OCI-LY7 (cell line): ENCODE measurements at regions not wholly inside any gene's neighbourhood (a gene's known extent, or its start where the extent isn't known, plus 50 kb on each side); places are given as distances from the start of the nearest gene placed in this dataset.
"Not testable (repeated sequence)": the region's sequence is repeated elsewhere in the genome, so short reads cannot be mapped to it uniquely, and the experiment has no call there.

Source experiments
- BruUV-seq: library from RNA; stranded (reverse); fragments of 400-500 nt; replicated peaks from 2 replicates; lab custom pipeline; 2021; lab: Mats Ljungman, UMichigan
- CTCF ChIA-PET: fragments of 300-600 bp; sonication (Branson Sonifier 250); formaldehyde crosslinking; loops from one replicate; lab custom pipeline; 2022; ENCODE audit warnings: antibody characterized with exemption; ENCODE audit not compliant: unreplicated experiment; lab: Charles Lee
- POLR2A ChIA-PET: fragments of 300-600 bp; sonication (Branson Sonifier 250); formaldehyde crosslinking; loops from one replicate; lab custom pipeline; 2022; ENCODE audit warnings: antibody characterized with exemption; lab: Charles Lee
- DNase-seq: peaks from one replicate; pipeline ENCODE4 v3.0.0-alpha.2; 2015; ENCODE audit warnings: low spot score
- H2AFZ ChIP-seq: fragments of 200-600 bp; sonication (generic), shearing (Covaris generic); 2 replicates; pipeline ENCODE4 v1.6.1; 2014; ENCODE audit warnings: mild to moderate bottlenecking, antibody characterized with exemption, low read length, moderate library complexity
- H3K27ac ChIP-seq: fragments of 200-600 bp; sonication (generic); 2 replicates; pipeline ENCODE4 v1.5.1; 2014; ENCODE audit warnings: mixed run types, low read depth, mild to moderate bottlenecking, moderate library complexity, low read length, inconsistent platforms; ENCODE audit not compliant: poor library complexity, severe bottlenecking
- H3K36me3 ChIP-seq: fragments of 200-600 bp; sonication (generic); 2 replicates; pipeline ENCODE4 v1.6.1; 2014; ENCODE audit warnings: mild to moderate bottlenecking, antibody characterized with exemption, low read length, moderate library complexity, mixed read lengths; ENCODE audit not compliant: insufficient read depth
- H3K4me1 ChIP-seq: fragments of 200-600 bp; sonication (generic); 2 replicates; pipeline ENCODE4 v1.5.1; 2014; ENCODE audit warnings: mild to moderate bottlenecking, low read length; ENCODE audit not compliant: insufficient read depth, poor library complexity, severe bottlenecking
- H3K4me2 ChIP-seq: fragments of 200-600 bp; sonication (generic); 2 replicates; pipeline ENCODE4 v1.6.1; 2014; ENCODE audit warnings: mild to moderate bottlenecking, low read length
- H3K4me3 ChIP-seq: fragments of 200-600 bp; sonication (generic); 2 replicates; pipeline ENCODE4 v1.5.1; 2014; ENCODE audit warnings: mild to moderate bottlenecking, low read depth, low read length; ENCODE audit not compliant: poor library complexity, severe bottlenecking
- H3K79me2 ChIP-seq: fragments of 200-600 bp; sonication (generic); 2 replicates; pipeline ENCODE4 v1.6.1; 2016; ENCODE audit warnings: low read depth, mild to moderate bottlenecking, low read length, moderate library complexity, mixed read lengths; ENCODE audit not compliant: insufficient read depth
- H3K9me2 ChIP-seq: fragments of 200-600 bp; sonication (generic); 2 replicates; pipeline ENCODE4 v1.6.1; 2016; ENCODE audit warnings: mild to moderate bottlenecking, low read length, mixed read lengths; ENCODE audit not compliant: insufficient read depth
- H3K9me3 ChIP-seq: fragments of 200-600 bp; sonication (generic); 2 replicates; pipeline ENCODE4 v1.6.1; 2014; ENCODE audit warnings: mild to moderate bottlenecking, mixed run types, low read length, mixed read lengths
- H4K20me1 ChIP-seq: fragments of 200-600 bp; sonication (generic); 2 replicates; pipeline ENCODE4 v1.6.1; 2014; ENCODE audit warnings: mild to moderate bottlenecking, antibody characterized with exemption, low read length, moderate library complexity, mixed read lengths; ENCODE audit not compliant: insufficient read depth
- intact Hi-C: fragments of 100-400 bp; cut with micrococcal nuclease; formaldehyde crosslinking; loops from one replicate; pipeline ENCODE4 v1.10.0; 2022; ENCODE audit not compliant: unreplicated experiment

- H3K9me3 ChIP-seq, H3K4me1 ChIP-seq, H3K36me3 ChIP-seq, H2AFZ ChIP-seq, H3K4me2 ChIP-seq, DNase-seq, H3K9me2 ChIP-seq, H3K27ac ChIP-seq, H3K79me2 ChIP-seq, CTCF ChIA-PET, H4K20me1 ChIP-seq, BruUV-seq, POLR2A ChIA-PET, H3K4me3 ChIP-seq, intact Hi-C loops: not testable (repeated sequence)
Observed at GRCh38 chr2:87414795-87415570, 332.9 kb upstream of the PLGLB2 start.

- CTCF ChIA-PET, BruUV-seq, intact Hi-C loops: not testable (repeated sequence)
Observed at GRCh38 chr2:87415586-87416265, 332.2 kb upstream of the PLGLB2 start.

GRCh38 chr2:87416266-87416592 is 331.7 kb upstream of the PLGLB2 start:
- intact Hi-C loops, H3K27ac ChIP-seq, H3K4me1 ChIP-seq, H3K4me3 ChIP-seq, BruUV-seq, H3K9me2 ChIP-seq, H3K79me2 ChIP-seq, H3K9me3 ChIP-seq, H2AFZ ChIP-seq, H3K4me2 ChIP-seq, H4K20me1 ChIP-seq, POLR2A ChIA-PET, H3K36me3 ChIP-seq, CTCF ChIA-PET, DNase-seq: not testable (repeated sequence)

More at GRCh38 chr2:87415586-87416265, 332.2 kb upstream of the PLGLB2 start:
- H3K9me3 ChIP-seq, H3K9me2 ChIP-seq, H3K79me2 ChIP-seq, POLR2A ChIA-PET, H3K4me3 ChIP-seq, H4K20me1 ChIP-seq, H3K27ac ChIP-seq, H3K4me2 ChIP-seq, H3K4me1 ChIP-seq, H3K36me3 ChIP-seq, DNase-seq, H2AFZ ChIP-seq: not testable (repeated sequence)

- H3K27ac ChIP-seq, H3K79me2 ChIP-seq, DNase-seq, H3K36me3 ChIP-seq, H3K4me3 ChIP-seq, H3K4me1 ChIP-seq, POLR2A ChIA-PET, H3K9me2 ChIP-seq, CTCF ChIA-PET, BruUV-seq, H3K9me3 ChIP-seq, H4K20me1 ChIP-seq, intact Hi-C loops, H2AFZ ChIP-seq, H3K4me2 ChIP-seq: not testable (repeated sequence)
Observed at GRCh38 chr2:87417147-87417546, 330.7 kb upstream of the PLGLB2 start.

GRCh38 chr2:87417742-87418567 is 329.9 kb upstream of the PLGLB2 start:
- H3K4me1 ChIP-seq, DNase-seq, H3K4me3 ChIP-seq, H3K9me3 ChIP-seq, POLR2A ChIA-PET, intact Hi-C loops, H3K9me2 ChIP-seq, H3K79me2 ChIP-seq, H3K4me2 ChIP-seq, CTCF ChIA-PET, H3K36me3 ChIP-seq, H2AFZ ChIP-seq, H3K27ac ChIP-seq, H4K20me1 ChIP-seq, BruUV-seq: not testable (repeated sequence)
